Astrocyte (in vitro differentiated cells and primary cell): ENCODE measurements at regions not wholly inside any gene's neighbourhood (a gene's known extent, or its start where the extent isn't known, plus 50 kb on each side); places are given as distances from the start of the nearest gene placed in this dataset.
A peak's percentile ranks its signal among the peaks of the same experiment; 100 is the strongest.

Experiments used
- DNase-seq: peaks from one replicate; pipeline ENCODE4 v3.0.0-alpha.2; 2010; ENCODE audit warnings: low read depth
- FAIRE-seq: peaks from 2 replicates; lab custom pipeline; 2011; peaks lifted over from hg19 to GRCh38; lab: Jason Lieb, UNC
- H2AFZ ChIP-seq: 2 replicates; pipeline ENCODE4 v1.6.0; 2012; ENCODE audit warnings: low read depth, low read length, inconsistent platforms
- H3K27ac ChIP-seq: 2 replicates; pipeline ENCODE4 v1.5.1; 2011; ENCODE audit warnings: low read depth, low read length, inconsistent platforms
- H3K27me3 ChIP-seq: 2 replicates; pipeline ENCODE4 v1.6.0; 2011; ENCODE audit warnings: low read length, inconsistent platforms; ENCODE audit not compliant: insufficient read depth
- H3K36me3 ChIP-seq: 2 replicates; pipeline ENCODE4 v1.5.1; 2011; ENCODE audit warnings: low read length, inconsistent platforms; ENCODE audit not compliant: insufficient read depth
- H3K4me1 ChIP-seq: 2 replicates; pipeline ENCODE4 v1.5.1; 2011; ENCODE audit warnings: low read length, inconsistent platforms; ENCODE audit not compliant: insufficient read depth
- H3K4me2 ChIP-seq: 2 replicates; pipeline ENCODE4 v1.6.0; 2012; ENCODE audit warnings: low read length, inconsistent platforms
- H3K4me3 ChIP-seq: 2 replicates; pipeline ENCODE4 v1.5.1; 2011; ENCODE audit warnings: low read depth, mild to moderate bottlenecking, low read length, inconsistent platforms; ENCODE audit not compliant: insufficient read depth
- H3K79me2 ChIP-seq: 2 replicates; pipeline ENCODE4 v1.6.0; 2012; ENCODE audit warnings: mild to moderate bottlenecking, low read length, inconsistent platforms; ENCODE audit not compliant: insufficient read depth
- H3K9ac ChIP-seq: 2 replicates; pipeline ENCODE4 v1.6.0; 2012; ENCODE audit warnings: mild to moderate bottlenecking, low read length, inconsistent platforms
- H3K9me3 ChIP-seq: 2 replicates; pipeline ENCODE4 v1.5.1; 2012; ENCODE audit warnings: low read depth, mild to moderate bottlenecking, low read length, inconsistent platforms; ENCODE audit not compliant: insufficient read depth
- H4K20me1 ChIP-seq: 2 replicates; pipeline ENCODE4 v1.6.0; 2012; ENCODE audit warnings: low read length, inconsistent platforms; ENCODE audit not compliant: insufficient read depth
- H3K27ac Mint-ChIP-seq: one replicate; pipeline ENCODE4 v1.8.0; 2021; ENCODE audit warnings: mild to moderate bottlenecking, mixed read lengths; ENCODE audit not compliant: unreplicated experiment
- H3K27me3 Mint-ChIP-seq: one replicate; pipeline ENCODE4 v1.8.0; 2021; ENCODE audit warnings: low read depth, mixed read lengths; ENCODE audit not compliant: unreplicated experiment
- H3K36me3 Mint-ChIP-seq: one replicate; pipeline ENCODE4 v1.8.0; 2021; ENCODE audit warnings: low read depth, mixed read lengths; ENCODE audit not compliant: unreplicated experiment
- H3K4me1 Mint-ChIP-seq: one replicate; pipeline ENCODE4 v1.8.0; 2021; ENCODE audit warnings: low read depth, mixed read lengths; ENCODE audit not compliant: unreplicated experiment
- H3K4me3 Mint-ChIP-seq: one replicate; pipeline ENCODE4 v1.8.0; 2021; ENCODE audit warnings: mild to moderate bottlenecking, moderate library complexity, mixed read lengths; ENCODE audit not compliant: unreplicated experiment
- H3K9me3 Mint-ChIP-seq: one replicate; pipeline ENCODE4 v1.8.0; 2021; ENCODE audit warnings: mild to moderate bottlenecking, mixed read lengths; ENCODE audit not compliant: unreplicated experiment
- CTCF ChIP-seq: IDR thresholded peaks from 2 replicates; pipeline ENCODE4 v1.5.1; 2011; ENCODE audit warnings: low read depth, mild to moderate bottlenecking, inconsistent platforms, low read length, moderate library complexity; ENCODE audit not compliant: insufficient read depth
- EZH2 ChIP-seq: IDR thresholded peaks from 2 replicates; pipeline ENCODE4 v1.6.1; 2012; ENCODE audit warnings: mild to moderate bottlenecking, low read length, inconsistent platforms; ENCODE audit not compliant: insufficient read depth

- peaks cover 2% of the 10 kb centered on the region for H3K4me1 Mint-ChIP-seq
- no peaks in the 10 kb centered on the region for H3K79me2 ChIP-seq
These were observed 89.0 kb downstream of the DRD1 start for GRCh38 chr5:175354964-175355363.

GRCh38 chr5:175353926-175354325, 90.1 kb downstream of the DRD1 start:
- Histone ChIP-seq H3K4me1 (no peaks in the 10 kb centered on the region), H3K9ac (no peak overlapping the region), H2AFZ (no peak overlapping the region), H4K20me1 (no peaks in the 10 kb centered on the region), H3K27me3 (no peaks in the 10 kb centered on the region), H3K79me2 (no peaks in the 10 kb centered on the region), H3K9me3 (no peaks in the 10 kb centered on the region), H3K27ac (no peak overlapping the region), H3K4me2 (no peak overlapping the region), H3K36me3 (no peaks in the 10 kb centered on the region), H3K4me3 (no peak overlapping the region)
- Mint-ChIP-seq H3K4me1 (peaks cover 2% of the 10 kb centered on the region), H3K27me3 (peaks cover 35% of the 10 kb centered on the region), H3K27ac (no peak overlapping the region), H3K9me3 (no peaks in the 10 kb centered on the region), H3K4me3 (no peak overlapping the region), H3K36me3 (no peaks in the 10 kb centered on the region)
- DNase-seq, result peak; percentile 73
- no peak for FAIRE-seq
- TF ChIP-seq CTCF, result no peak
- no peak for TF ChIP-seq EZH2

More at GRCh38 chr5:175354964-175355363, 89.0 kb downstream of the DRD1 start:
- no peaks in the 10 kb centered on the region for H4K20me1 ChIP-seq
- H3K9me3 ChIP-seq, result no peaks in the 10 kb centered on the region
- H3K36me3 ChIP-seq, result no peaks in the 10 kb centered on the region
- H3K27me3 Mint-ChIP-seq, result peaks cover 26% of the 10 kb centered on the region
- no peak overlapping the region for H3K4me3 Mint-ChIP-seq
- H3K4me2 ChIP-seq, result no peak overlapping the region
- TF ChIP-seq CTCF (no peak), EZH2 (no peak)
- no peak overlapping the region for H3K27ac ChIP-seq
- FAIRE-seq (no peak), DNase-seq (no peak)
- no peak overlapping the region for H3K9ac ChIP-seq
- H3K27ac Mint-ChIP-seq, result no peak overlapping the region
- H3K36me3 Mint-ChIP-seq, result no peaks in the 10 kb centered on the region
- no peaks in the 10 kb centered on the region for H3K27me3 ChIP-seq
- H3K9me3 Mint-ChIP-seq, result no peaks in the 10 kb centered on the region
- H3K4me3 ChIP-seq, result no peak overlapping the region
- H3K4me1 ChIP-seq, result no peaks in the 10 kb centered on the region
- H2AFZ ChIP-seq, result no peak overlapping the region

- H3K9me3 ChIP-seq, result no peaks in the 10 kb centered on the region
- no peaks in the 10 kb centered on the region for H3K36me3 ChIP-seq
- H3K9ac ChIP-seq, result no peak overlapping the region
- no peak overlapping the region for H3K4me2 ChIP-seq
- no peak overlapping the region for H3K27ac Mint-ChIP-seq
- H3K79me2 ChIP-seq, result no peaks in the 10 kb centered on the region
- no peak overlapping the region for H2AFZ ChIP-seq
- FAIRE-seq (no peak), DNase-seq (no peak)
- H3K9me3 Mint-ChIP-seq, result no peaks in the 10 kb centered on the region
- no peaks in the 10 kb centered on the region for H3K27me3 ChIP-seq
- no peak overlapping the region for H3K4me3 ChIP-seq
- no peak overlapping the region for H3K27ac ChIP-seq
- TF ChIP-seq CTCF (no peak), EZH2 (no peak)
- peaks cover 4% of the 10 kb centered on the region for H3K4me1 ChIP-seq
- H4K20me1 ChIP-seq, result no peaks in the 10 kb centered on the region
- peaks cover 2% of the 10 kb centered on the region for H3K4me1 Mint-ChIP-seq
- H3K36me3 Mint-ChIP-seq, result no peaks in the 10 kb centered on the region
- no peak overlapping the region for H3K4me3 Mint-ChIP-seq
- H3K27me3 Mint-ChIP-seq, result peaks cover 41% of the 10 kb centered on the region
These were observed 91.9 kb downstream of the DRD1 start for GRCh38 chr5:175351897-175352590.
